BJ (cell line): ENCODE measurements at regions not wholly inside any gene's neighbourhood (a gene's known extent, or its start where the extent isn't known, plus 50 kb on each side); places are given as distances from the start of the nearest gene placed in this dataset.

Experiments
- CTCF ChIA-PET: fragments of 350-600 bp; formaldehyde crosslinking; extraction: SDS; loops from one replicate; lab custom pipeline; 2021; ENCODE audit warnings: antibody characterized with exemption, inconsistent platforms; lab: Yijun Ruan, JAX
- POLR2A ChIA-PET: fragments of 300-600 bp; sonication (Branson Sonifier 250); formaldehyde crosslinking; extraction: SDS; loops from one replicate; lab custom pipeline; 2021; ENCODE audit warnings: antibody characterized with exemption; lab: Charles Lee
- DNase-seq: peaks from one replicate; pipeline ENCODE4 v3.0.0-alpha.2; 2011; ENCODE audit warnings: low read depth
- H3K27me3 ChIP-seq: 2 replicates; pipeline ENCODE4 v1.6.0; 2011; ENCODE audit warnings: low read length; ENCODE audit not compliant: control insufficient read depth, insufficient read depth
- H3K36me3 ChIP-seq: 2 replicates; pipeline ENCODE4 v1.5.1; 2011; ENCODE audit warnings: low read length; ENCODE audit not compliant: control insufficient read depth, insufficient read depth
- H3K4me3 ChIP-seq: 2 replicates; pipeline ENCODE4 v1.5.1; 2011; ENCODE audit warnings: low read depth, mild to moderate bottlenecking, control low read depth, low read length
- TF ChIP-seq, protein P1 (sequence below): IDR thresholded peaks from 2 replicates; pipeline ENCODE4 v1.5.1; 2011; ENCODE audit warnings: low read depth, mild to moderate bottlenecking, control low read depth, inconsistent platforms, low read length, moderate library complexity; ENCODE audit not compliant: insufficient read depth

DNA sequence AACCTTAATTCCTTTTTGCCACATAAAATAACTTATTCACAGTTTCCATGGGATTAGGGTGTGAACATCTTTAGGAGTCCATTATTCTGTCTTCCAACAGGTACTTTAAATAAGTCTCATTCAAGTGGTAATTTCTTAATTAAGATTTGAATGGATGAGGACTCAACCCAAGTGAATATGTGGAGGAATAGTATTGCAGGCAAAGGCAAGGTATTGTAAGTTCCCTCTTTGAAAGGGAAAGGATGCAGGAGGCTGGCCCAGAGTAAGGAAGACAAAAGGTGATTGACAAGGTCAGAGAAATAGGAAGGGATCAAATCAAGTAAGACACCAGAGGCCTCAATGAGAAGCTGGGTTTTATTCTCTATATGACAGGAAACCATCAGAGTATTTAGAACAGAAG, 238.2 kb upstream of the RBMS1 start:
- H3K4me3 ChIP-seq: no peak overlapping the region
- TF ChIP-seq, protein P1, sequence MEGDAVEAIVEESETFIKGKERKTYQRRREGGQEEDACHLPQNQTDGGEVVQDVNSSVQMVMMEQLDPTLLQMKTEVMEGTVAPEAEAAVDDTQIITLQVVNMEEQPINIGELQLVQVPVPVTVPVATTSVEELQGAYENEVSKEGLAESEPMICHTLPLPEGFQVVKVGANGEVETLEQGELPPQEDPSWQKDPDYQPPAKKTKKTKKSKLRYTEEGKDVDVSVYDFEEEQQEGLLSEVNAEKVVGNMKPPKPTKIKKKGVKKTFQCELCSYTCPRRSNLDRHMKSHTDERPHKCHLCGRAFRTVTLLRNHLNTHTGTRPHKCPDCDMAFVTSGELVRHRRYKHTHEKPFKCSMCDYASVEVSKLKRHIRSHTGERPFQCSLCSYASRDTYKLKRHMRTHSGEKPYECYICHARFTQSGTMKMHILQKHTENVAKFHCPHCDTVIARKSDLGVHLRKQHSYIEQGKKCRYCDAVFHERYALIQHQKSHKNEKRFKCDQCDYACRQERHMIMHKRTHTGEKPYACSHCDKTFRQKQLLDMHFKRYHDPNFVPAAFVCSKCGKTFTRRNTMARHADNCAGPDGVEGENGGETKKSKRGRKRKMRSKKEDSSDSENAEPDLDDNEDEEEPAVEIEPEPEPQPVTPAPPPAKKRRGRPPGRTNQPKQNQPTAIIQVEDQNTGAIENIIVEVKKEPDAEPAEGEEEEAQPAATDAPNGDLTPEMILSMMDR: no peak
- CTCF ChIA-PET: no interaction called here
- H3K36me3 ChIP-seq: no peaks in the 10 kb centered on the region
- DNase-seq: no peak
- H3K27me3 ChIP-seq: no peaks in the 10 kb centered on the region
- POLR2A ChIA-PET: no interaction called here

DNA sequence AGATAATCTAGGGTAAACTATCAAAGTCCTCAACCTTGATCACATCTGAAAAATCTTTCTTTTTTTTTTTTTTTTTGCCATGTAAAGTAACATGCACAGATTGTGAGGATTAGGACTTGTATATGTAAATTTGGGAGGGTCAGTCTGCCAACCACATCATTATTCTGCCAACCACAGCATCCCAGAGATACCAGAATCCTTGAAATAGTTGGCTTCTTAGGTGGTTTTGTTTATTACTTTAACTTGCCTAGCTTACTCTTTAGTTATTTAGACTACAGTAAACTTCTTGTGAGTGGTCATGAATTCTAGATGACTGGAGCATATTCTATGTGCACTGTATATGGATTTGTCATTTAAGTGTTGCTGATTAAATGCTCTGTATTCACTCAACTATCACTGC, 242.1 kb upstream of the RBMS1 start:
- H3K4me3 ChIP-seq: no peak overlapping the region
- no peaks in the 10 kb centered on the region for H3K27me3 ChIP-seq
- DNase-seq: no peak
- TF ChIP-seq, protein P1: no peak
- CTCF ChIA-PET: no interaction called here
- H3K36me3 ChIP-seq: no peaks in the 10 kb centered on the region
- POLR2A ChIA-PET: no interaction called here

DNA sequence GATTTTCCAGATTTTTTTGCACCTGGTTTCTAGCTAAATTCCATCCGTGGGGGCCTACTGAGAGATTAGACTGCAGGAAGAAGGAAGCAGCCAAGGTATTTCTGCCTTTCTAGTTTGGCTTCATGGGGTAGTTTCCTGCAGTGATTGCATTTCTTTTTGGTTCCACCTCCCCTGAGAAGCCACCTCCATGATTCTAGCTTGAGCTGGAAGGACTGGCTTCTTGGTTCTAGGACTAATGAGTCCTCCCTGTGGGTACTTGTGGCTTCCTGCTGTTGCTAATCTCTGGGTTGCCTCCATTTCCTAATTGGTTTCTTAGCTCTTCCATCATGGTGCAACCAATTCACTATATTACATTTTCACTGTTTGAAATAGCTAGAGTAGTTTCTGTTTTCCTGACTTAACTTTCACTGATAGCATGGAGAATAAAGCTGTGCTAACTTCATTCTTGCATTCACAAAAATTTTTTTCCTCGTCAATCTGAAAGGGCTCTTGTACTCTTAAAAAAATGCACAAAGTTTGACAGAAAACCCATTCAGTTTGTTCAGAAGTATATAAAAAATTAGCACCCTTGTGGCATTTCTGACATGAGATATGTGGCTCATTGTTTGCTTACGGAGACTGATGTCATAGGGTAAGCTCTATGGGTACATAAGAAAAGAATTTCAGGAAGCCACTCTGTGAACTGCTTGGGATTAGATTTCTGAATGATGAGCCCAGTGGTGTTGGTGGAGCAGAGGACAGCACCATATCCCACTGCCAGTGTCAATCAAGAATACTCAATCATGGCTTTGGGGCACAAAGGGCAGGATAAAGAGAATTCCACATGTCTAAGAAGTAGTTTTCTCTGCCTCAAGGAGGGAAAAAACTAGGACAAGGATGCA, 242.8 kb upstream of the RBMS1 start:
- POLR2A ChIA-PET: interaction anchor here (0.6 kb wide), 2 partner anchors 209 to 1505 kb away, joined by 3 read pairs; no protein-coding TSS in a partner anchor
- DNase-seq: no peak
- no peaks in the 10 kb centered on the region for H3K27me3 ChIP-seq
- no peak overlapping the region for H3K4me3 ChIP-seq
- TF ChIP-seq, protein P1: no peak
- CTCF ChIA-PET: no interaction called here
- no peaks in the 10 kb centered on the region for H3K36me3 ChIP-seq

DNA sequence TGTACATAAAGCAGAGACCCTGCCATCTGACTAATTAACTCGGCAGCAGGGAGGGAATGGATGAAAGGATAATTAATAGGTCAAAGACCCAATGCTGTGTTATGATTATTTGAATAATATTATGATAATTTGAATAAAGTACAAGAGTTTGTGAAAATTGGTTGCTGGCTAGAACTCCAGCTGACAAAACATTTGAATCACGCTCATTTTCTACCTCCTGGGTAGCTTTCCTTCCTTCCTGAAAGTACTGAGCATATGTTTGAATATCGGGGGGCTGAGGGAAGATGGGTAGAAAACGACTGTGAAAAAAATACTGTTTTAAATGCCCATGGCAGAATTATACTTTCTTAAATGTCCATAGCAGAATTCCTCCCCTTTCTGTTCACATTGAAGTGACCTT, 243.6 kb upstream of the RBMS1 start:
- DNase-seq: no peak
- CTCF ChIA-PET: no interaction called here
- H3K36me3 ChIP-seq: no peaks in the 10 kb centered on the region
- no peaks in the 10 kb centered on the region for H3K27me3 ChIP-seq
- TF ChIP-seq, protein P1: no peak
- POLR2A ChIA-PET: interaction anchor here (0.6 kb wide), 1 partner anchor 1505 kb away, joined by 3 read pairs; no protein-coding TSS in a partner anchor
- no peak overlapping the region for H3K4me3 ChIP-seq

DNA sequence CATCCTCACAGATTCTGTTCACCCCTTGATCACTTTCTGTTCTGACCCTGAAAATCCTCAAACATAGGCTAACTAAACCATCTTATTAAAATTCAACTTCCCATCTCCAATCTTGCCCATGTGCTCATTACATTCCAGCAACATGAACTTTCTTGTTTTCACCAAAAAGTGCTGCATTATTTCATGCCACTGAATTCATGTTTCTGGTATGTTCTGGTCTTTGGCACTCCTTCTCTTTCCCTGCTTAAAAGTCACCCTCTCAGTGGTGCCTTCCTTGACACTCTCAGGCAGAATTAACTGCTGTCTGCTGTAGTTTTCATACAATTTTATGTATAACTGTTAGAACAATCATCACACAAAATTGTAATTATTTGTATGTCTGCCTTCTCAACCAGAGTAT, 247.7 kb upstream of the RBMS1 start:
- Histone ChIP-seq H3K27me3 (no peaks in the 10 kb centered on the region), H3K36me3 (no peaks in the 10 kb centered on the region), H3K4me3 (no peak overlapping the region)
- ChIA-PET CTCF (no interaction called here), POLR2A (no interaction called here)
- DNase-seq: no peak
- TF ChIP-seq, protein P1: no peak
